IPS-20b (cell line): ENCODE measurements at regions not wholly inside any gene's neighbourhood (a gene's known extent, or its start where the extent isn't known, plus 50 kb on each side); places are given as distances from the start of the nearest gene placed in this dataset.
"Not testable (repeated sequence)": the region's sequence is repeated elsewhere in the genome, so short reads cannot be mapped to it uniquely, and the experiment has no call there.

Experiments used
- H3K27ac ChIP-seq: one replicate; pipeline ENCODE4 v1.5.1; 2013; ENCODE audit warnings: low read length
- H3K27me3 ChIP-seq: 2 replicates; pipeline ENCODE4 v1.6.1; 2013; ENCODE audit warnings: mild to moderate bottlenecking, low read length, inconsistent platforms; ENCODE audit not compliant: insufficient read depth
- H3K36me3 ChIP-seq: 2 replicates; pipeline ENCODE4 v1.6.1; 2013; ENCODE audit warnings: low read depth, mild to moderate bottlenecking, inconsistent platforms, low read length, moderate library complexity; ENCODE audit not compliant: insufficient read depth
- H3K4me1 ChIP-seq: 2 replicates; pipeline ENCODE4 v1.6.1; 2013; ENCODE audit warnings: mild to moderate bottlenecking, control low read depth, inconsistent platforms, low read length, moderate library complexity; ENCODE audit not compliant: insufficient read depth
- H3K4me3 ChIP-seq: 2 replicates; pipeline ENCODE4 v1.5.1; 2013; ENCODE audit warnings: mild to moderate bottlenecking, low read length, inconsistent platforms
- H3K9ac ChIP-seq: 2 replicates; pipeline ENCODE4 v1.6.1; 2013; ENCODE audit warnings: low read depth, mild to moderate bottlenecking, inconsistent platforms, low read length, moderate library complexity
- H3K9me3 ChIP-seq: 2 replicates; pipeline ENCODE4 v1.6.1; 2013; ENCODE audit warnings: mild to moderate bottlenecking, low read depth, low read length, inconsistent platforms; ENCODE audit not compliant: insufficient read depth

GRCh38 chr3:110859993-110860392 lies 211.6 kb upstream of the NECTIN3 start:
- no peaks in the 10 kb centered on the region for H3K36me3 ChIP-seq

DNA sequence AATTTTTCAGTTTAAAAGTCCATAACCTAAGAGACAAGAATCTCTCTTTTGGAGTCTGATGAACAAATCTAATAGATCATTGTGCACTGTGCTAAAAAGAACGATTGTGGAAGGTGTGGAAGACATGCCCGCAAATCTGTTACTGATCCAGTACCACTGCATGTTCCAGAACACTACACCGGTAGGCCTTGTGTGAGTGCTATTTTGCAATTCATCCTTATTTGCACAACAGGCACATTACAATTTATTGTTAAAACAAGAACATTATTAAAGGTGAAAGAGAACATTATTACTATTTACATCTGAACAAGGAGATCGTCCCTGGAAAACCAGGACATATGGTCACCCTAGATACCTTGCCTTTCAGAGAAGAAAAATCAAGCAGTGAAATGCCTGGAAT lies 205.7 kb upstream of the NECTIN3 start:
- no peak overlapping the region for H3K9ac ChIP-seq
- H3K27me3 ChIP-seq: no peaks in the 10 kb centered on the region
- H3K4me1 ChIP-seq: no peaks in the 10 kb centered on the region
- no peaks in the 10 kb centered on the region for H3K9me3 ChIP-seq
- H3K27ac ChIP-seq: no peak overlapping the region
- no peaks in the 10 kb centered on the region for H3K36me3 ChIP-seq
- no peak overlapping the region for H3K4me3 ChIP-seq

More at GRCh38 chr3:110859993-110860392, 211.6 kb upstream of the NECTIN3 start:
- Histone ChIP-seq H3K9ac (no peak overlapping the region), H3K4me1 (no peaks in the 10 kb centered on the region), H3K27ac (no peak overlapping the region), H3K4me3 (no peak overlapping the region), H3K9me3 (no peaks in the 10 kb centered on the region), H3K27me3 (no peaks in the 10 kb centered on the region)

- no peaks in the 10 kb centered on the region for H3K27me3 ChIP-seq
- no peak overlapping the region for H3K4me3 ChIP-seq
- H3K36me3 ChIP-seq: no peaks in the 10 kb centered on the region
- no peaks in the 10 kb centered on the region; the same call in 1 of the 2 replicates for H3K9me3 ChIP-seq
- H3K27ac ChIP-seq: no peak overlapping the region
- H3K4me1 ChIP-seq: no peaks in the 10 kb centered on the region
- H3K9ac ChIP-seq: no peak overlapping the region
Measured at GRCh38 chr3:110868106-110868505, 203.5 kb upstream of the NECTIN3 start.

DNA sequence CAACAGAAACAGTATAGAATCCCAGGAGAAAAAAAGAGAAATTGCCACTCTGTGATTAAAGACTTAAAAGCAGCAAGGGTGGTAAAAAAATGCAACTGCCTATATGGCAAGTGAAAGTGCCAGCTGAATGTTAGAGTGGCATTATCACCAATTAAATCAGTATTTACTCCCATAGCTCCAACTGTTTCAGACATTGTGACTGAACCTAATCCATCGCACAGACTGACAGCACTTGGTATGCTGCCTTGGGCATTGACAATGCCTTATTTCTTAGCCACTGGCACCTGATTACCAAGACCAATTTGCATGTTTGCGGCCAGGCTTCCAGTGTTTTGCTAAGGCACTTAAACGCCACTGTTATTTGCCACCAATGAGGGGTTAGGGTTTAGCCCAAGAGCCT lies 201.9 kb upstream of the NECTIN3 start:
- Histone ChIP-seq H3K27ac (no peak overlapping the region), H3K27me3 (no peaks in the 10 kb centered on the region), H3K9me3 (peaks cover 4% of the 10 kb centered on the region), H3K4me3 (no peak overlapping the region), H3K36me3 (no peaks in the 10 kb centered on the region), H3K4me1 (no peaks in the 10 kb centered on the region), H3K9ac (no peak overlapping the region)

DNA sequence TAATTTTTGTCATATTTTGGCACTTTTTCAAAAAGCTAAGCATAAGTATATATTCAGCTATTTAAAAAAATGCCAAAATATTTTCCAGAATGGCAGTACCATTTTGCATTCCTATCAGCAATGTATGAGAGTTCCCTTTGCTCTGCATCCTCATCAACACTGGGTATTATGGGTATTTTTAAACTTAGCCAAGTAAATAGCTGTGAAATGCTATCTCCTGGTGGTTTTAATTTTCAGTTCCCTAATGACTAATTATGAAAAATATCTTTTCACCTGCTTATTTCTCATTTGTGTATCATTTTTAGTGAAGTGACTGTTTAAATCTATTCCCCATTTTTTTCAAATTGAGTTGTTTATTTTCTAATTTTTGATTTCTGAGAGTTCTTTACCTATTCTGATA lies 199.7 kb upstream of the NECTIN3 start:
- H3K27ac ChIP-seq: no peak overlapping the region
- H3K27me3 ChIP-seq: no peaks in the 10 kb centered on the region
- no peak overlapping the region for H3K9ac ChIP-seq
- H3K4me1 ChIP-seq: no peaks in the 10 kb centered on the region
- H3K36me3 ChIP-seq: no peaks in the 10 kb centered on the region
- peaks cover 9% of the 10 kb centered on the region for H3K9me3 ChIP-seq
- H3K4me3 ChIP-seq: no peak overlapping the region

DNA sequence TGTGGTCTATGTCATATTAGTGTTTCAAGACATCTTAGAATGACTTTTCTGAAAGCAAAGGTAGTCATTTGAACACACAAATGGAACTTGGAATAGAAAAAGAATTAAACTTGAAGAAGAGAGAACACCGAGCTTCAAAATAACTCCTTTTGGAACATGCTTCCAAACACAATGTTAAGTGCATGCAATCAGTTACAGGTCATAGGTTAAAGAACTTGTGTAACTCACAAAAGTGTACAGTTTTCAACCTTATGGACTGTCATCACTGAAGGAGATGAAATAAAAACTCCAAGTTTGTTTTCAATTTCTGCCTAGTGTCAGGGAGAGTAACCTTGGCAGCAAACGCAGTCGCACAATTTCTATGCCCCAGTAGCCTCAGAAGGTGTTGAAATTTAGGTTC lies 192.9 kb upstream of the NECTIN3 start:
- H3K4me3 ChIP-seq: no peak overlapping the region
- no peak overlapping the region for H3K9ac ChIP-seq
- H3K27ac ChIP-seq: no peak overlapping the region
- H3K4me1 ChIP-seq: no peaks in the 10 kb centered on the region
- H3K9me3 ChIP-seq: peaks cover 9% of the 10 kb centered on the region
- H3K27me3 ChIP-seq: no peaks in the 10 kb centered on the region
- no peaks in the 10 kb centered on the region for H3K36me3 ChIP-seq

- H3K27ac ChIP-seq: no peak overlapping the region
- H3K9ac ChIP-seq: no peak overlapping the region
- H3K4me1 ChIP-seq: no peaks in the 10 kb centered on the region
- no peaks in the 10 kb centered on the region for H3K9me3 ChIP-seq
- no peak overlapping the region for H3K4me3 ChIP-seq
- no peaks in the 10 kb centered on the region for H3K36me3 ChIP-seq
- no peaks in the 10 kb centered on the region for H3K27me3 ChIP-seq
Measured at GRCh38 chr3:110881069-110881468, 190.5 kb upstream of the NECTIN3 start.

- Histone ChIP-seq H3K4me3 (no peak overlapping the region), H3K27me3 (no peaks in the 10 kb centered on the region), H3K27ac (no peak overlapping the region), H3K4me1 (no peaks in the 10 kb centered on the region), H3K9me3 (no peaks in the 10 kb centered on the region), H3K36me3 (no peaks in the 10 kb centered on the region), H3K9ac (no peak overlapping the region)
Measured at GRCh38 chr3:110886222-110886893, 185.3 kb upstream of the NECTIN3 start.

DNA sequence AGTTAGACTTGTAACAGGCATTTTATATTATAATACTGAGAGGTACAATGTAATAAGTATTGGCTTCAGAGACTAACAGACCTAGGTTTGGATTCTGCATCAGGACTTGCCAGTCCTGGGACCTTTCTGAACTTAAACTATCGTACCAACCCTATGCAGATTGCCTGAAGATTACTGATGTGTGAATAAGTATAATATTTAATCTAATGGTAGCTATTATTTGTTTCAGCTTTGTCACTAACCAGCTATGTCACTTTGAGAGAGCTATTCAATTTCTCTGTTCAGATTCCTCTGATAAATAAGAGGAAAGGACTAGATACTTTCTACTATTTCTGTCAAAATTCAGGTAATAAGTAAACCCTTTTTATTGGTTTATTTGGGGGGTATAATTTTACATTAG lies 184.4 kb upstream of the NECTIN3 start:
- H3K4me3 ChIP-seq: no peak overlapping the region
- no peaks in the 10 kb centered on the region for H3K36me3 ChIP-seq
- H3K9me3 ChIP-seq: no peaks in the 10 kb centered on the region
- H3K4me1 ChIP-seq: no peaks in the 10 kb centered on the region
- no peak overlapping the region for H3K27ac ChIP-seq
- H3K9ac ChIP-seq: no peak overlapping the region
- H3K27me3 ChIP-seq: no peaks in the 10 kb centered on the region

DNA sequence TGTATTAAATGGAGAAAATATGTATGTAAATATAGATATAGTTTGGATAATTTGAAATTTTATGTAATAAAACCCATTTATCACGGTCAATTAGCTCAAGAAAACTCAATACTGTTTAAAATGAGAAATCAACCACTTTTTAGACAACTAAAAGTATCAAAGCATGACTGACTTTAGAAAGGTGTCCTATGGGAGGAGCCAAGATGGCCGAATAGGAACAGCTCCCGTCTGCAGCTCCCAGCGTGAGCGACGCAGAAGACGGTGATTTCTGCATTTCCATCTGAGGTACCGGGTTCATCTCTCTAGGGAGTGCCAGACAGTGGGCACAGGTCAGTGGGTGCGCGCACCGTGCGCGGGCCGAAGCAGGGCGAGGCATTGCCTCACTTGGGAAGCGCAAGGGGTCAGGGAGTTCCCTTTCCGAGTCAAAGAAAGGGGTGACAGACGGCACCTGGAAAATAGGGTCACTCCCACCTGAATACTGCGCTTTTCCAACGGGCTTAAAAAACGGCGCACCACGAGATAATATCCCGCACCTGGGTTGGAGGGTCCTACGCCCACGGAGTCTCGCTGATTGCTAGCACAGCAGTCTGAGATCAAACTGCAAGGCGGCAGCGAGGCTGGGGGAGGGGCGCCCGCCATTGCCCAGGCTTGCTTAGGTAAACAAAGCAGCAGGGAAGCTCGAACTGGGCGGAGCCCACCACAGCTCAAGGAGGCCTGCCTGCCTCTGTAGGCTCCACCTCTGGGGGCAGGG lies 182.8 kb upstream of the NECTIN3 start:
- not testable (repeated sequence) for H3K9ac ChIP-seq, H3K9me3 ChIP-seq, H3K36me3 ChIP-seq, H3K4me1 ChIP-seq, H3K4me3 ChIP-seq, H3K27ac ChIP-seq, H3K27me3 ChIP-seq

DNA sequence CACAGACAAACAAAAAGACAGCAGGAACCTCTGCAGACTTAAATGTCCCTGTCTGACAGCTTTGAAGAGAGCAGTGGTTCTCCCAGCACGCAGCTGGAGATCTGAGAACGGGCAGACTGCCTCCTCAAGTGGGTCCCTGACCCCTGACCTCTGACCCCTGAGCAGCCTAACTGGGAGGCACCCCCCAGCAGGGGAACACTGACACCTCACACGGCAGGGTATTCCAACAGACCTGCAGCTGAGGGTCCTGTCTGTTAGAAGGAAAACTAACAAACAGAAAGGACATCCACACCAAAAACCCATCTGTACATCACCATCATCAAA lies 182.3 kb upstream of the NECTIN3 start:
- not testable (repeated sequence) for H3K27me3 ChIP-seq, H3K27ac ChIP-seq, H3K4me3 ChIP-seq, H3K9me3 ChIP-seq, H3K4me1 ChIP-seq, H3K9ac ChIP-seq, H3K36me3 ChIP-seq

GRCh38 chr3:110894574-110894973 lies 177.0 kb upstream of the NECTIN3 start:
- H3K4me1 ChIP-seq: no peaks in the 10 kb centered on the region
- H3K27me3 ChIP-seq: no peaks in the 10 kb centered on the region
- H3K9ac ChIP-seq: no peak overlapping the region
- H3K27ac ChIP-seq: no peak overlapping the region
- no peaks in the 10 kb centered on the region; the same call in 1 of the 2 replicates for H3K9me3 ChIP-seq
- no peak overlapping the region for H3K4me3 ChIP-seq
- H3K36me3 ChIP-seq: no peaks in the 10 kb centered on the region
